ENCODE measurements at regions not wholly inside any gene's neighbourhood (a gene's known extent, or its start where the extent isn't known, plus 50 kb on each side); places are given as distances from the start of the nearest gene placed in this dataset.

- no peaks in the 10 kb centered on the region for H3K9me3 ChIP-seq (replicated peaks in 1 of 3)
- TF ChIP-seq POLR2A (IDR thresholded peaks at IDR 0.05) (no peak), CTCF (IDR thresholded peaks at IDR 0.05) (no peak)
- intact Hi-C loops (cut with DNase I): no loop called here
- WGBS, 4 donors: 72 to 83% (median 79%) methylated on average over 3 of the region's 3 CpGs
- no peak overlapping the region for H3K4me3 ChIP-seq
- DNase-seq: no peak
- H3K27ac ChIP-seq: no peak overlapping the region
- no peaks in the 10 kb centered on the region for H3K27me3 ChIP-seq
- no peaks in the 10 kb centered on the region for H3K36me3 ChIP-seq (replicated peaks in 1 of 2)
- H3K4me1 ChIP-seq (replicated peaks in 1 of 2): no peaks in the 10 kb centered on the region
Observed at GRCh38 chr12:77299001-77299400, 233.6 kb upstream of the E2F7 start.

GRCh38 chr12:77294016-77294415, 228.6 kb upstream of the E2F7 start:
- intact Hi-C loops (cut with DNase I): no loop called here
- no peak for TF ChIP-seq POLR2A (IDR thresholded peaks at IDR 0.05)
- no peak for TF ChIP-seq CTCF (IDR thresholded peaks at IDR 0.05)
- H3K9me3 ChIP-seq (replicated peaks in 1 of 3): no peaks in the 10 kb centered on the region
- no peak overlapping the region for H3K4me3 ChIP-seq
- H3K27me3 ChIP-seq: no peaks in the 10 kb centered on the region
- WGBS, 4 donors: 61 to 83% (median 70%) methylated on average over 1 of the region's 1 CpG
- H3K36me3 ChIP-seq (replicated peaks in 1 of 2): no peaks in the 10 kb centered on the region
- no peak overlapping the region for H3K27ac ChIP-seq
- no peaks in the 10 kb centered on the region for H3K4me1 ChIP-seq (replicated peaks in 1 of 2)
- DNase-seq: no peak

GRCh38 chr12:77274926-77275325, 209.6 kb upstream of the E2F7 start:
- intact Hi-C loops (cut with DNase I): no loop called here
- Histone ChIP-seq H3K9me3 (replicated peaks in 1 of 3) (no peaks in the 10 kb centered on the region), H3K27ac (no peak overlapping the region), H3K27me3 (no peaks in the 10 kb centered on the region), H3K4me1 (replicated peaks in 1 of 2) (no peaks in the 10 kb centered on the region), H3K36me3 (replicated peaks in 1 of 2) (no peaks in the 10 kb centered on the region), H3K4me3 (no peak overlapping the region)
- WGBS, 4 donors: 61 to 78% (median 73%) methylated on average over 1 of the region's 1 CpG
- TF ChIP-seq CTCF (IDR thresholded peaks at IDR 0.05) (no peak), POLR2A (IDR thresholded peaks at IDR 0.05) (no peak)
- no peak for DNase-seq

GRCh38 chr12:77273898-77274297, 208.5 kb upstream of the E2F7 start:
- TF ChIP-seq POLR2A (IDR thresholded peaks at IDR 0.05) (no peak), CTCF (IDR thresholded peaks at IDR 0.05) (no peak)
- no peak for DNase-seq
- no peak overlapping the region for H3K27ac ChIP-seq
- no peaks in the 10 kb centered on the region for H3K36me3 ChIP-seq (replicated peaks in 1 of 2)
- no peaks in the 10 kb centered on the region for H3K4me1 ChIP-seq (replicated peaks in 1 of 2)
- no peak overlapping the region for H3K4me3 ChIP-seq
- intact Hi-C loops (cut with DNase I): no loop called here
- 8 to 55% (median 29%) methylated on average over 1 of the region's 1 CpG for WGBS, 4 donors
- no peaks in the 10 kb centered on the region for H3K27me3 ChIP-seq
- H3K9me3 ChIP-seq (replicated peaks in 1 of 3): no peaks in the 10 kb centered on the region

Measured in adrenal gland (tissue), 9 donors.